ENCODE measurements at regions not wholly inside any gene's neighbourhood (a gene's known extent, or its start where the extent isn't known, plus 50 kb on each side); places are given as distances from the start of the nearest gene placed in this dataset.

GRCh38 chr2:9095226-9095625, 91.7 kb upstream of the MBOAT2 start:
- no peaks in the 10 kb centered on the region for H3K36me3 ChIP-seq
- Mint-ChIP-seq H3K27me3 (ENCODE audit: insufficient read depth, low read depth) (peaks cover 14% of the 10 kb centered on the region), H3K4me3 (no peak overlapping the region), H3K27ac (no peak overlapping the region), H3K36me3 (no peaks in the 10 kb centered on the region), H3K9me3 (no peaks in the 10 kb centered on the region), H3K4me1 (peaks cover 37% of the 10 kb centered on the region)
- no peaks in the 10 kb centered on the region for H3K79me2 ChIP-seq (ENCODE audit: low read depth)
- H4K20me1 ChIP-seq (ENCODE audit: low read depth): no peaks in the 10 kb centered on the region
- H3K27ac ChIP-seq: no peak overlapping the region
- peaks cover 7% of the 10 kb centered on the region for H3K4me1 ChIP-seq
- H3K4me2 ChIP-seq: peak overlapping the region; percentile 53
- no peak overlapping the region for H3K9ac ChIP-seq
- H3K4me3 ChIP-seq: no peak overlapping the region
- H2AFZ ChIP-seq (replicated peaks): peak overlapping the region; percentile 99
- H3K27me3 ChIP-seq: peaks cover 10% of the 10 kb centered on the region
- no peak for DNase-seq (ENCODE audit: low spot score)
- H3F3A ChIP-seq (ENCODE audit: low read depth): peaks cover 3% of the 10 kb centered on the region
- no peaks in the 10 kb centered on the region for H3K9me3 ChIP-seq (ENCODE audit: low read depth)
- TF ChIP-seq EZH2phosphoT487 (IDR thresholded peaks at IDR 0.05) (no peak), CTCF (IDR thresholded peaks at IDR 0.05) (no peak), EZH2 (IDR thresholded peaks at IDR 0.05) (no peak)

- Histone ChIP-seq H3K4me3 (no peak overlapping the region), H3F3A (ENCODE audit: low read depth) (peaks cover 3% of the 10 kb centered on the region), H3K27ac (no peak overlapping the region), H3K27me3 (peaks cover 10% of the 10 kb centered on the region), H4K20me1 (ENCODE audit: low read depth) (no peaks in the 10 kb centered on the region), H3K79me2 (ENCODE audit: low read depth) (no peaks in the 10 kb centered on the region), H3K4me1 (peaks cover 7% of the 10 kb centered on the region), H3K9me3 (ENCODE audit: low read depth) (no peaks in the 10 kb centered on the region), H3K36me3 (no peaks in the 10 kb centered on the region), H3K4me2 (no peak overlapping the region), H2AFZ (replicated peaks) (no peak overlapping the region), H3K9ac (no peak overlapping the region)
- DNase-seq (ENCODE audit: low spot score): no peak
- peaks cover 14% of the 10 kb centered on the region for H3K27me3 Mint-ChIP-seq (ENCODE audit: insufficient read depth, low read depth)
- peaks cover 33% of the 10 kb centered on the region for H3K4me1 Mint-ChIP-seq
- TF ChIP-seq EZH2phosphoT487 (IDR thresholded peaks at IDR 0.05): no peak
- no peak for TF ChIP-seq CTCF (IDR thresholded peaks at IDR 0.05)
- no peaks in the 10 kb centered on the region for H3K36me3 Mint-ChIP-seq
- H3K4me3 Mint-ChIP-seq: peak overlapping the region; percentile 64
- H3K27ac Mint-ChIP-seq: peak overlapping the region; percentile 34
- H3K9me3 Mint-ChIP-seq: no peaks in the 10 kb centered on the region
These were observed 90.6 kb upstream of the MBOAT2 start for GRCh38 chr2:9094117-9094516.

- H4K20me1 ChIP-seq (ENCODE audit: low read depth): no peaks in the 10 kb centered on the region
- Mint-ChIP-seq H3K9me3 (no peaks in the 10 kb centered on the region), H3K4me3 (no peak overlapping the region), H3K36me3 (no peaks in the 10 kb centered on the region), H3K27me3 (ENCODE audit: insufficient read depth, low read depth) (peaks cover 14% of the 10 kb centered on the region), H3K4me1 (peaks cover 27% of the 10 kb centered on the region), H3K27ac (no peak overlapping the region)
- H3K79me2 ChIP-seq (ENCODE audit: low read depth): no peaks in the 10 kb centered on the region
- no peaks in the 10 kb centered on the region for H3K9me3 ChIP-seq (ENCODE audit: low read depth)
- H3K27ac ChIP-seq: no peak overlapping the region
- H3K27me3 ChIP-seq: peaks cover 10% of the 10 kb centered on the region
- no peak overlapping the region for H3K4me3 ChIP-seq
- H3K4me2 ChIP-seq: no peak overlapping the region
- H2AFZ ChIP-seq (replicated peaks): no peak overlapping the region
- peaks cover 3% of the 10 kb centered on the region for H3F3A ChIP-seq (ENCODE audit: low read depth)
- DNase-seq (ENCODE audit: low spot score): no peak
- no peaks in the 10 kb centered on the region for H3K36me3 ChIP-seq
- TF ChIP-seq EZH2 (IDR thresholded peaks at IDR 0.05) (no peak), EZH2phosphoT487 (IDR thresholded peaks at IDR 0.05) (no peak), CTCF (IDR thresholded peaks at IDR 0.05) (no peak)
- H3K4me1 ChIP-seq: peaks cover 7% of the 10 kb centered on the region
- H3K9ac ChIP-seq: no peak overlapping the region
These were observed 89.8 kb upstream of the MBOAT2 start for GRCh38 chr2:9093324-9093723.
